GM19438 (cell line): ENCODE measurements at regions not wholly inside any gene's neighbourhood (a gene's known extent, or its start where the extent isn't known, plus 50 kb on each side); places are given as distances from the start of the nearest gene placed in this dataset.
"Not testable (repeated sequence)": the region's sequence is repeated elsewhere in the genome, so short reads cannot be mapped to it uniquely, and the experiment has no call there.

Experiments
- ATAC-seq: cut with Tn5 transposase; IDR thresholded peaks from one replicate; pipeline ENCODE4 v1.9.1; 2021; ENCODE audit warnings: low read depth; ENCODE audit not compliant: unreplicated experiment

DNA sequence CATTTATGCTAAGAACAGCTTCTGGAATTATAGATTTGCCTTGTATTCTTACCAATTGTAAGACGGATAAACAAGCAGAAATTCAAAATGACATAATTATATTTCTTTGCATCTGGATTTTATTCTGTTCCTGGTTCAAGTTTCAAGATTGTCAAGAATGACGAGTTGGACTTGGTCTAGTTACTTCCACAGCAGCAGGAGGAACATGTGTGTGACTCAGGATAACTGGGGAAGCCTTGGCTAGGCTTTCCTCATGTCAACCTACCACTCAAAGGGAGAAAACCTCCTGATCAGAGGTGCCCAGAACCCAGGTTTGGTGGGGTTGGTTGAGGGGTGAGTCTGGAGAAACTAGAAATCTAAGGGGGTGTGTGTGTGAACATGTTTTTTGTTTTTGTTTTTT lies 259.7 kb downstream of the SOX2 start:
- ATAC-seq = no peak

DNA sequence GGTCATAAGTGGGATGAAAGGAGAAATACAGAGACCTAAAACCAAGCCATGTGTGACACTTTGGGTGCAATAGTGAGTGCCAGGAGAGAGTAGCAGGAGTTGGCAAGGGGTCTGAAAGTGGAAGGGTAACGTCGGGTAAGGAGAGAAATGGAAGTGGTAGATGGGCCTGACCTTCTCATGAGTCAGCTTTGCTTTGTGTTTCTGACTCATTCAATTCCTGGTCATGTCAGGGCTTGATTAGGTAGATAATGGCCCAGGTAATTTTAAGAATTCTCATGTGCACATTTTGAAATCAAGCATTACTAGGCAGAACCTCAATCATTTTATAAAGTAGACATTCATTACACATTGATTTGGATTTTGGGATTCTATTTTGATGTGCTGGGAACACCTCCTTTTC lies 262.5 kb downstream of the SOX2 start:
- ATAC-seq = no peak

DNA sequence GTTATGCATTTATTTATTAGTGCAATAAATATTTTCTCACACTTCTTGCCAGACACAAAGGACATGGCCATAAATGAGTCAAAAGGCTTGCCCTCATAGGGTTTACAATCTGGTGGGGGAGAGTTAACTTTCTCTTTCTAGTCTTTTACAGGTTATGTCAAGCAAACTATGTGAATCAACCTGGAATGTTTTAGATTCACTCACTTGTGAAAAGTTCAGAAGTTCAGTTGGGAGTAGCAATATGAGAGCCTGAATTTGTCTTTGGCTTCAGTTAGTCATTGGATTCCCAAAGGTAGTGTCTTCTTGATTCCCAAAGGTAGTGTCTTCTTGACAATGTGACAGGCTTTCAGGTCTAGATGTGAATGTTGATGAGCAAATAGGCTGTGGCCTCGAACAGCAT lies 264.8 kb downstream of the SOX2 start:
- ATAC-seq = no peak

DNA sequence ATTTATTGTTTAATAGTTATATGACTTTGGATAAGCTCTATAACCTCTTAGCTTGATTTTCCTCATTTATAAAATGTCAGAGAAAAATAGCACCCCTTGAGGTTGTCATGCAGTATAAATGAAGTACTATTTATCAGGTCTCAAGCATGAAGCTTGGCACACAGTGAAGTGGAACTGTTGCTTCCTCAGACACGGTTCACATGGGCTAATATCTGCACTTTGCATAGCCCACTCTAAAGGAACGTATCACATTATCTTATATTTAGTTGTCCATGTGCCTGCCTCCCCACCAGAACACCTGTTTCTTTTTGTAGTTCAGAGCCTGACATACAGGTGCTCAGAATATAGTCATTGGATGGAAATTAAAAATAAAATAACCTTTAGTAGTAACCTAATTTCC lies 273.7 kb downstream of the SOX2 start:
- no peak for ATAC-seq

DNA sequence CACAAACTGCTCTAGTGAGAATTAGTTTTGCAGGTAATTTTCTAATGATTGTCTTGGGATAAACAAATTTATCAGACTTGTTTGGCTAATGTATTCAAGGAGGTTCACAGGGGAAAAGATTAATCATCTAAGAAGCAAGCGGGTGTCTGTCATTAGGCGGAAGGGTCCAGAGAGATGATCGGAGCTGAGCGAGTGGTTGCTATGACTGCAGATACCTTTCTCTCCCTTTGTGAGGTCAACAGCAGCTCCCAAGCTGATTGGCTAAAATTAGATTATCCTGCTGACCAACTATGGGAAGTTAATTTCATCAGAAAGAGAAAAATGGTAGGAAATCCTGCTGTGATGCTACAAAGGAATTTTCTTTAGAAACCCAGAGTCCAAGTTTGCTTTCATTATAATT lies 276.0 kb downstream of the SOX2 start:
- ATAC-seq = no peak

DNA sequence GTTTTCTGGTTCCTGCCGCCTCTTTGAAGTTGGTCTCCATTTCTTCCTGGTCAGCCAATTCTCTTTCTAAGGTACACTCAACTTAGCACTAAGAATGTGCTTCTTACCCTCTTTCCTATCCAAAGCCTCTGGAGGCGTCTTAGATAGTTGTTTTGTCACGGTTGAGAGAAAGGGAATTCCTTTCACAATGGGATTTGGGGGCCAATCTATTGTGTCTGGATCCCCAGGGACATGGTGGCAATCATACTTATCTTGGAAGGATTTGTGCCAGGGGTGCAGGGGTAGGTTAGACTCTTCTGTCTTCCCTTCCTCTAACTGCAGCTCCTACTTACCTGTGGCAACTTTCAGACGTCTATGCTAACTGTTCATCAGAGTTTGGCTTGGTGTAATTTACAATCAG lies 287.1 kb downstream of the SOX2 start:
- ATAC-seq = no peak

DNA sequence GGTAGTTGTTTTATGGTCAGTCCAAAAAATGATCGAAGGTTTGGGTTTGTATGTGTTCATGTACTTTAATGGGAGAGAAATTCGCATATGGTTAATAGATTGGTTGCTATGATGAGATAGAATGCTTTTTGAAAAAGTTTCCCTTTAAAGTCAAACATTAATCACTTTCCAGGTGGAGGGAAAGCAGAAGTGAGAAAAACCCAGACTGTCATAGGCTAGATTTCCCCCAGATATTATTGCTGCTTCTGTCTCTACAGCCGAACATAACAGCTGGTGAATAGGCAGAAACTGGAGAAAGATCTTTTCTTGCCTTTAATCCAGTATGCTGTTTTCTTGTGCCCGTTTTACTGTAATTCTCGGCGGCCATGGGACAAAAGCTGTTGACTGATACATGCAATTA lies 287.6 kb downstream of the SOX2 start:
- ATAC-seq = peak; percentile 92

DNA sequence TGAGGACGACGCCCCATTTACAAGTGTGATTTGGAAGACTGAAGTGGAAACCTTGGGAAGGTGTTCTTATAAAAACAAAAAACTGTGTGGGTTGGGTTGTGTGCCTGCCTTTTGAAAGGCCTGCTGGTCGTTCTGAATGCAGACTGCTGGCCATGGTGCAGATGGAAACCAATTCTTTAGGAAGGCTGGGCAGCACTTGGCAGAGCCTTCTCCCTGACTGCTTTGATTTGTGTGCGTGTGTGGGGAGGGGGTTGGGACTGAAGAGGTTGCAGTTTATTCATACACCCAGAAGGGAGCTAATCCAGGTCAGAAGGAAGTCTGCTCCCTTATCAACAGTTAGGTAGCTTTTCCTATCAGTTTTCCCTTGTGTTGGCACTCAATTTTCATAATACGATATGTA lies 288.7 kb downstream of the SOX2 start:
- ATAC-seq = no peak

DNA sequence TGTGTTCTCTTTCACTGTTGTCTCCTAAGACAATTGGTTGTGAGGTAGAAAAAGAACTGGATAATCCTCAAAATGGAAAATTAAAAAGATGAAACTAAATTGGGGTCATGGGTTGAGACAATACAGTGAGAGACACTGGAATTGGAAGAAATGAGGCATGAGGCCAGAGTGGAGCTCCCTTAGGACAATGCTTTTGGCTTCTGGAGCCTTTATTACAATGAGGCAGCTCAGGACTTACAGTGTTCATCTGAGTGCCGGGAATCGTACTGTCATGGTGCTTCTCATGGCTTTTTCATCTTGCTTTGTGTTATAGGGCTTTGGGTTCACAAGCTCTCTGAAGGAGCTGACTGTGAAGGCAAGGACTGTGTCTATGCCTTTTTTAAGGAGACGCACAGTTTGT lies 293.5 kb downstream of the SOX2 start:
- no peak for ATAC-seq

DNA sequence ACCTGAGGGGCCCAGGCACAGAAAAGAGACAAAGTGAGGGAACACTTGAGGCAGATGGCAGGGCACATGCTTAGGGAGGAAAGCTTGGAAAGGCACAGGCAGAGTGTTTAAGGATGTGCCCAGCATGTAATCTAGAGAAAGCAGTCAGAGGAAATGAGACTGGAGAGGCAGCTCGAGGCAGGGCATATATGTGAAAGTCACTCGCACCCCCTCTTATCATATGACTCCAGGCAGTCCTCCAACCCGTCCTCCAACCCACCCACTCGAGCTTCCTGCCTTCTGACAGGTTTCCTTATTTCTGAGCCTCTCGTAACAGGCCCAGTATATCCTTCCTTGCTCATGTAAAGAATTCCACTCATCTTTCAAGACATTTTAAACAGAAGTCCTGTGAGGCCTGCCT lies 294.0 kb downstream of the SOX2 start:
- no peak for ATAC-seq

DNA sequence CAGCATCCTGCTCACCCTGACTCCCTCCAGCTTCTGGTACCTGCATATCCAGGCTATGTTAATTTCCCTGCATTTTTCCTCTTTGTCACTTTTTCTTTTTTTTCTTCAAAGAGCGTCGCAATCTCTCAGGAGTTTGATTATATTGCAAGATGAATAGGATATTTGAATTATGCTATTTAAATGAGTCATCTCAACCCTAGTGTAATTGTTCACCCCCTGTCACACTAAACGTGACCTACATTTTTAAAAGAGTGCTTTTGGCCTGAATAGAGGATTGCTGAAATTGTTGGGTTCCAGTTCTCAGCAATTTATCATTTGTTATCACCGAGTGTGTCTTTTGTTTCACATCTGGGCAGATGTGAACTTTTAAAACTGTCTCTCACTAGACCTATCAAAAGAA lies 294.7 kb downstream of the SOX2 start:
- ATAC-seq = no peak

DNA sequence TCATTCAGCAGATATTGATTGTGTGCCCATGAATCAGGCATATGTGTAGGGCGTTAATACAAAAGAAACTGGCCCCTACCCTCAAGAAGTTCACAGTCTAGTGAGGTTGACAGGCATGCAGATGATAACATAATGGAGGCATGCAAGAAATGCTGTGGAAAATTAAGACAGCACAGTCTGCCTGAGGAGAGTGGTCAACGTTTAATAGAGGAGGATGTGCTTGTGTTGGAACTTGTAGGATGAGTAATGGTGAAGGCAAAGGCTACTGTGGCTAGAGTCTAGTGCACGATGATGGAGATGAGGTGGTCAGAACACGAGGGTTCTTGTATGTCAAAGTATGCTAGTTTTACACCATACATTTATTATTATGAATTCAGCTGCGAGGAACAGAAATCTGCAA lies 295.7 kb downstream of the SOX2 start:
- ATAC-seq = no peak

DNA sequence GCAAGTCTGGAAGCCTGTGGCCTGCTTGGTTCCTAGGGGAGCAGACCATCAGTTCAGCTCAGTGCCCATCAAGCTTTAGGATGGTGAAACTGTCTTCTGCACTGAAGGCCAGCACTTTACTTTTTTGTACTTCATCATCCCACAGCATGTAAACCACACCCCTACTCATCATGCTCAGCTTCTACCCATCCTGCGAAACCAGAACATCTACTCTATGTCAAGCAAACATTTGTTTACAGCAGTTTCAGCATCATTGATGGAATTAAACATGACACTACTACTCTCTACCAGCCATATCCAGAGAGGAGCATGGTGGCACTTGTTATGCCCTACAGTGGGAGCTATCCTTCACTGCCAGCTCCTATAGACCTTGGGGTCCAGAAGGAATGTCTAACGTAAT lies 306.6 kb downstream of the SOX2 start:
- no peak for ATAC-seq

DNA sequence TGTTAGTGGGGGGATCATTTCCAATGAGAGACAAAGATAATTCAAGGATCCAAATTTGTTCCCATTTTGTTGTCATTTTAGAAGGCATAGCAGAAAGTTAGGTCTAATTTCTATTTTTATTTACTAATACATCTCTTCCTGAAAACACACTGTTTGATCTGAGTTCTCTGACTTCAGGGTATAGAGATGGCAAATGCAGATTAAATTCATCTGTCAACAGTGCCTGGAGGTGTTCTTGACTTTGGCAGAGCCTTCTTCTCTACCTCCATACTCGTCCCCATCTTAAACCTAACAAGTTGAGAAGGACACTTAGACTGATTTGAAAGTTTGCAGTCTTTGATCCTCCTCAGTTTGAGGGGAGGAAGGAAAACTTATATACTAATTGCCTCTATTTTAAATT lies 308.2 kb downstream of the SOX2 start:
- ATAC-seq = no peak

DNA sequence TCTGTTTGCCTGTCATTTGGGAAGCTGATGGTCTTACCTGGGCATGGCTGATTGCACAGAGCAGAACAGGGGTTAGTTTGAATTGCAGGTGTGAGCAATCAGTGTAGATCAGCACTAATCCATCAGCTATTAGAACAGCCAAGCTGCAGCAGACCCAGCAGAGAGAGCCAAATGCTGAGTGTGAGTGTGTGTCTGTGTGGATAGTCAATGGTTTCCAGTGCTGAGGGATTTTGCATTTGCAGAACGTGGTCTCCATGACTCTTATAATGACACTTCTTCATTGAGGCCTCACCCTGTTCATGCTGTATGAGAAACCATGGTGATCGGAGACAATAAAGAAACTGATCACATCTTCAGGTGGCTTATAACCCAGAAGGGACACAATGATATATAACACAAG lies 312.1 kb downstream of the SOX2 start:
- ATAC-seq = no peak

DNA sequence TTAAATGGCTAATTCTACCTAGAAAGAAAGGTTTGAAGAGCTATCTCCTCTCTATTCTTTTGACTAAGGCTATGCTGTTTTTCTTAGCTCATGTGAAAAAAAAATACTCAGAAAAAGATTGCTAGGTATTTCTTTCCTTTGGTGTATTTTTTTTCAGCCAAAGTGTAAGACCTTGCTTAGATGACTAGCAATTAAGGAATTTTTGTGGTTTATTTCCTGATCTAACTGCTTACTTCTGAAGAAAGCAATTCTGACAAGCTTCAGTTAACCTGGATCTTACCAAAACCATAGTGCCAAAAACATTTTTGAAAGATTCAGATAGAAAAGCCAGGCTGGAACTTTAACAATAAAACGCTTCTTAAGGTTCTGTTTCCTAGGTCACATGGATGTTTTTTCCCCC lies 315.6 kb downstream of the SOX2 start:
- ATAC-seq = no peak

DNA sequence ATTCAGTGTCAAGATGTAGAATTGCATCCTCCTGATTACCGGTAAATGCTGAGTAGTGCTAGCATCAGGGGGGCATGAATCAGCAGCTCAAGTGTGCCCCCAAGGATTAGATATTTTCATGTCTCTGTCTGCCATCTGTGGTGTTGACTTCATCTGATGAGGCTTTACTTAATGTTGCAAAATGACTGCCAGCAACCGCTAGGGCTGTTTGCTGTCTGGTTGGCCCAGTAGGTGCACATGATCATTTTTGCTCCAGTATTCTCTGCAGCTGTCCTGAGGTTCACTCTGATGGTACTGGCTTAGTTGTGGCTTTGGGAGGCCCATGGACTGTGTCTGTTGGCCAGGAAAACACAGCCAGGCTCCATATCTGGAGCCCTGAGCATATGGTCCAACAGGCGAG lies 316.4 kb downstream of the SOX2 start:
- no peak for ATAC-seq

DNA sequence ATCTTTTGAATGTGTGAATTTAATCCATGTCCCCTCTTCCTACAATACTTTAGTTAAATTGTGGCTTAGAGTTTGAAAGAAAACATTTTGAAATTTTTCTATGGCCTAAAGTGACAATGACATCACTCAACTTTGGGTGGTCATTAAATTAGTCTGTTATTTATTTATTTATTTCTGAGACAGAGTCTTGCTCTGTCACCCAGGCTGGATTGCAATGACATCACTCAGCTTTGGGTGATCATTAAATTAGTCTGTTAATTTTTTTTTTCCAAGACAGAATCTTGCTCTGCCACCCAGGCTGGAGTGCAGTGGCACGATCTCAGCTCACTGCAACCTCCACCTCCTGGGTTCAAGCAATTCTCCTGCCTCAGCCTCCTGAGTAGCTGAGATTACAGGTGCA lies 322.5 kb downstream of the SOX2 start:
- ATAC-seq = not testable (repeated sequence)

DNA sequence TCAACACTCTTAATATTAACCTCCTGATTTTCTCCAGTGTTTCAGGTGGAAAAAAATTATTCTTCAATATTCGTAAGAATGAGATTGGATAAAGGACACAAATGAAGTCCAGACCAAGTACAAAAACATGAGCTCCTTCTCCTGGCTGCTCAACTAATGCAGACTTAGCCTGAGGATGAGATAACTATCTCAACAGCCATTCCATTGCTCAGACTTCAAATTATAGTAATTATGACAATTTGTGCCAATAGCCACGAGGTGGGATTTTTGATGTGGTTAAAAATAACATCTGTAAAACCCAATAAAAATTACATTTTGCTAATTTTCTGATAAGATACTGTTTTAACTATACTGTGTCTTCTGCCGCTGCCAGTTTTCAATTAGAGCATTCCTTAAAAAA lies 323.6 kb downstream of the SOX2 start:
- no peak for ATAC-seq

DNA sequence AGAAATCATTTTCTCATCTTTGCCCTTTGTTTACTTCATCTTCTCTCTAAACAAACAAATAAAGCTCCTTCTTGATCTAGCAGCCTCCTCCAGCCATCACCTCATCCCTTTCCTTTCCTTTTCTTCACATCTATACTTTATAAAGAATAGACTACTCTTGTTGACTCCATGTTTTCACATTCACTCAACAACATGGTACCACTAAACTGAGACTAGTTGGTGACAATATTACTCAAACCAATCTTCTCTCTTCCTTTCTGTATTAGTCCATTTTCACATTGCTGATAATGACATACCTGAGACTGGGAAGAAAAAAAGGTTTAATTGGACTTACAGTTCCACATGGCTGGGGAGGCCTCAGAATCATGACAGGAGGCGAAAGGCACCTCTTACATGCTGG lies 324.7 kb downstream of the SOX2 start:
- ATAC-seq = no peak

DNA sequence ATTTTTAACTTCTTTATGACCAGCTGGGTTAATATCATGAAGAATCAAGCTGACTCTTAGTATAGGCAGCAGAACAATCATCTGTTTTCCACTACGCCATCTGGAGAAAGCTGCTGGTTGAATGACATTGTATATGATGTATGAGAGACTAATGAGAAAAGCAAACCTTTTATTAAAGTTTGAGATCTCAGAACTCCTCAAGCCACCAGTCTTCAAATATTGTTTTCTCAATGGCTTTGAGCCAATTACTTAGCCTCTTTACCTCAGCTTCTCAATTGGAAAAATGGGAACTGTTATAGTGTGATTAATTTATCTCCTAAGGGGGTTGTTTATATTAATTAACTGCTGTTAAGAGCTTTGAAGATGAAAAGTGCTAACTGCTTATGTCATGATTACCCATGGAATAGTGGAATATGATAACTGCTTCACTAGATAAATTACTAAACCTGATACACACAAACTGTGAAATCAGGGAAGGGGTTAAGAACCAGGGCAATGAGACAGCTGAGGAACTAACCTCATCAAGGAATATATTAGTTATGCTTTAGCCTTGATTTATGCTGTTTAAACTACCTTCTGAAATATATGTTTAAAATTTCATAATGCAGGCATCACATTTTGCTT lies 330.1 kb downstream of the SOX2 start:
- ATAC-seq = no peak

DNA sequence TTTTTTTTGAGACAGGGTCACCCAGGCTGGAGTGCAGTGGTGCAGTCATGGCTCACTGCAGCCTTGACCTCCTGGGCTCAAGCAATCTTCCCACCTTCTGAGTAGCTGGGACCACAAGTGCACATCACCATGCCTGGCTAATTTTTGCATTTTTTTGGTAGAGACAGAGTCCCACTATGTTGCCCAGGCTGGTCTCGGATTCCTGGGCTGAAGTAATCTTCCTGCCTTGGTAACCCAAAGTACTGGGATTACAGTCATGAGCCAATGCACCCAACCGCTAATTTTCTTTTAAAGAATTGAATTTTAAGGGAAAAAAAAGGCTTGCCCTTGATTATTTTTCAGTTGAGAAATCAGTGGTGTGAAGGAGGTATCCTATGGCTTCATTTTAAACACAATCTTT lies 334.0 kb downstream of the SOX2 start:
- no peak for ATAC-seq

DNA sequence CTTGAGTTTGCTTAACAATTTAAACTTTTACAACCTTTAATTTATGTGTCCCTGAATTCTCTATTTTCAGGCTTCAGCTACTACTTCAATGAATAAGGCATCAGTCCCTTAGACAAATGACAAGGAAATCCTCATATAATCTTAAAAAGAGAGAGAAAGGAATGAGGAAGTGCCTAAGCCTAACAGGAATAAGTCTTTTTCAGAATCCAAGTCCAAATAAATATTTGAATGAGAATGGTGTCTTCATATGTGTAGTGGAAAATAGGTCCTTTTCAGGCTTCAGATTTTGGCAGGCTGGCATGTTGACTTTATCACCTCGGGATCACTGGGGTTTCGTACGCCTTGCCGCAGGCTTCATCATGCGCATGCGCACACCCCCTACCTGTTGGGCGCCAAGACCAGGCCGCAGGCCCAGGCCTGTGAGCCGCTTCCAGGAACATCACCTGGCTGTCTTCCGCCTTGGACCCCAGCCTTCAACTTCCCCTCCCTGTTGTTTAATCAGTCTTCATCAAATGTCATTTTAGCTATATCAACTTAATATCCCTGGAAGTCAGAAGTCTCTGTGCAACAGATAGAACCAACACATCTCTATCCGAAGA lies 334.5 kb downstream of the SOX2 start:
- no peak for ATAC-seq
